Activated T-cell treated with anti-CD3 and anti-CD28 coated beads for 48 hours (primary cell): ENCODE measurements at regions not wholly inside any gene's neighbourhood (a gene's known extent, or its start where the extent isn't known, plus 50 kb on each side); places are given as distances from the start of the nearest gene placed in this dataset.
"Not testable (repeated sequence)": the region's sequence is repeated elsewhere in the genome, so short reads cannot be mapped to it uniquely, and the experiment has no call there.

Experiments used
- DNase-seq: peaks from one replicate; pipeline ENCODE4 v3.0.0-alpha.2; 2020; ENCODE audit warnings: low read depth

GRCh38 chr10:2627969-2628368 is 439.4 kb upstream of the PFKP start:
- no peak for DNase-seq

- DNase-seq: no peak
Observed at GRCh38 chr10:2625094-2625493, 442.3 kb upstream of the PFKP start.

GRCh38 chr10:2623675-2624274 is 443.6 kb upstream of the PFKP start:
- DNase-seq: no peak

GRCh38 chr10:2620827-2621521 is 446.4 kb upstream of the PFKP start:
- DNase-seq: no peak

GRCh38 chr10:2619916-2620315 is 447.4 kb upstream of the PFKP start:
- DNase-seq: no peak

- no peak for DNase-seq
Observed at GRCh38 chr10:2619472-2619871, 447.9 kb upstream of the PFKP start.

GRCh38 chr10:2618690-2619089 is 448.7 kb upstream of the PFKP start:
- no peak for DNase-seq

- DNase-seq: no peak
Observed at GRCh38 chr10:2616215-2616614, 451.1 kb upstream of the PFKP start.

- DNase-seq: no peak
Observed at GRCh38 chr10:2611603-2612002, 455.7 kb upstream of the PFKP start.

- no peak for DNase-seq
Observed at GRCh38 chr10:2610946-2611345, 456.4 kb upstream of the PFKP start.

GRCh38 chr10:2604891-2605290 is 462.5 kb upstream of the PFKP start:
- DNase-seq: no peak

GRCh38 chr10:2599571-2599970 is 467.8 kb upstream of the PFKP start:
- no peak for DNase-seq

GRCh38 chr10:2592360-2593160 is 474.8 kb upstream of the PFKP start:
- DNase-seq: no peak

- DNase-seq: no peak
Observed at GRCh38 chr10:2589196-2589595, 478.2 kb upstream of the PFKP start.

GRCh38 chr10:2584385-2584784 is 483.0 kb upstream of the PFKP start:
- DNase-seq: no peak

- no peak for DNase-seq
Observed at GRCh38 chr10:2576892-2577291, 490.5 kb upstream of the PFKP start.

GRCh38 chr10:2575460-2575859 is 491.9 kb upstream of the PFKP start:
- DNase-seq: no peak

GRCh38 chr10:2572611-2573010 is 494.7 kb upstream of the PFKP start:
- no peak for DNase-seq

GRCh38 chr10:2556883-2557282 is 510.5 kb upstream of the PFKP start:
- DNase-seq: no peak

GRCh38 chr10:2548071-2548470 is 519.3 kb upstream of the PFKP start:
- DNase-seq: no peak

- no peak for DNase-seq
Observed at GRCh38 chr10:2547606-2548005, 519.7 kb upstream of the PFKP start.

- not testable (repeated sequence) for DNase-seq
Observed at GRCh38 chr10:2546894-2547293, 520.5 kb upstream of the PFKP start.

- no peak for DNase-seq
Observed at GRCh38 chr10:2543974-2544373, 523.4 kb upstream of the PFKP start.
